AG04449 (cell line): ENCODE measurements at regions not wholly inside any gene's neighbourhood (a gene's known extent, or its start where the extent isn't known, plus 50 kb on each side); places are given as distances from the start of the nearest gene placed in this dataset.

ENCODE experiments used
- CTCF ChIA-PET: fragments of 350-600 bp; formaldehyde crosslinking; extraction: SDS; loops from one replicate; lab custom pipeline; 2021; ENCODE audit warnings: antibody characterized with exemption; lab: Yijun Ruan, JAX
- POLR2A ChIA-PET: fragments of 400-600, 350-600 bp; formaldehyde crosslinking; extraction: SDS; loops from one replicate; lab custom pipeline; 2020; ENCODE audit warnings: antibody characterized with exemption, inconsistent platforms; lab: Yijun Ruan, JAX
- DNase-seq: peaks from one replicate; pipeline ENCODE4 v3.0.0-alpha.2; 2010; ENCODE audit warnings: low read depth, low spot score
- H3K4me3 ChIP-seq: 2 replicates; pipeline ENCODE4 v1.5.1; 2011; ENCODE audit warnings: low read depth, mild to moderate bottlenecking, control low read depth, low read length
- TF ChIP-seq, protein P1 (sequence below): IDR thresholded peaks from one replicate; pipeline ENCODE4 v1.5.1; 2011; ENCODE audit warnings: mild to moderate bottlenecking, moderate library complexity, low read length, control low read depth, inconsistent platforms; ENCODE audit not compliant: insufficient read depth; ENCODE audit errors: missing control alignments

DNA sequence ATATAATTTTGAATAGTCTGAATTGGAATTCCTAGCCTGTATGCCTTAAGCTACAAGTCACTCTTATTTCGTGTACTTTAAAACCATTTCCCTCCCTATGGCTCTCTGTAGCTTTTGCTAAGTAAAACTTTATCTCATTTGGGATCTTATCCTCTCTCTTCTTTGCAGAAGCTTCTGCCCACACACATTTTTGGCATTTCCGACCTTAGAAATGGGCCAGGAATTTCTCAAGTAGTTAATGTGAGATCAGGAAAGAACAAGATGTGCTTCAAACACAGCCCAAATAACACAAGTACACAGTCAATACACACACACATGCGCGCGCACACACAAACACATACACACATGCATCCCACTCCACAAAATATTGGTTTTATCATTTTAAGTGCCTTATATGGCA lies 931.0 kb upstream of the MIR17HG start:
- POLR2A ChIA-PET, result interaction anchor here (1.5 kb wide), 1 partner anchor 29 kb away, joined by 5 read pairs; no protein-coding TSS in a partner anchor
- H3K4me3 ChIP-seq, result no peak overlapping the region
- peak; percentile 51 for DNase-seq
- TF ChIP-seq, protein P1, sequence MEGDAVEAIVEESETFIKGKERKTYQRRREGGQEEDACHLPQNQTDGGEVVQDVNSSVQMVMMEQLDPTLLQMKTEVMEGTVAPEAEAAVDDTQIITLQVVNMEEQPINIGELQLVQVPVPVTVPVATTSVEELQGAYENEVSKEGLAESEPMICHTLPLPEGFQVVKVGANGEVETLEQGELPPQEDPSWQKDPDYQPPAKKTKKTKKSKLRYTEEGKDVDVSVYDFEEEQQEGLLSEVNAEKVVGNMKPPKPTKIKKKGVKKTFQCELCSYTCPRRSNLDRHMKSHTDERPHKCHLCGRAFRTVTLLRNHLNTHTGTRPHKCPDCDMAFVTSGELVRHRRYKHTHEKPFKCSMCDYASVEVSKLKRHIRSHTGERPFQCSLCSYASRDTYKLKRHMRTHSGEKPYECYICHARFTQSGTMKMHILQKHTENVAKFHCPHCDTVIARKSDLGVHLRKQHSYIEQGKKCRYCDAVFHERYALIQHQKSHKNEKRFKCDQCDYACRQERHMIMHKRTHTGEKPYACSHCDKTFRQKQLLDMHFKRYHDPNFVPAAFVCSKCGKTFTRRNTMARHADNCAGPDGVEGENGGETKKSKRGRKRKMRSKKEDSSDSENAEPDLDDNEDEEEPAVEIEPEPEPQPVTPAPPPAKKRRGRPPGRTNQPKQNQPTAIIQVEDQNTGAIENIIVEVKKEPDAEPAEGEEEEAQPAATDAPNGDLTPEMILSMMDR, result no peak
- CTCF ChIA-PET, result no interaction called here

DNA sequence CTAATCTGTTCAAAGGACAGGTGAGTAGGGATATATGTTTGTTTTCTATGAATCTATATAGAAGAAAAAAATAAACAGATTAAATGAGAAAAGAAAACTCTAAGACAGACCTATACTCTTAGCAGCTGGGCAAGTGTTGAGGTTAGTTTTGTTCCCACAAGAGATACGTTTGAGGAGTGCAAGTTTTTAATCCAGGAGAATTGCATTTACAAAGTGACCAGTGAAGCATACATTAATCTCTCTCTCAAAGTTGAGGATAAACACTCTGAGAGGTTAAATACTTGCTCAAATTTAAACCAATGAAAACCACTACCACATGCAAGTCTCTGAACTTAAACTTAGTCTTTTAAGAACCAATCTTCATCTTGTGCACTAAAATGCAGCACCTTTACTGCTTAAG lies 930.5 kb upstream of the MIR17HG start:
- TF ChIP-seq, protein P1, result no peak
- POLR2A ChIA-PET, result interaction anchor here (1.5 kb wide), 1 partner anchor 28 kb away, joined by 5 read pairs; no protein-coding TSS in a partner anchor
- DNase-seq, result no peak
- CTCF ChIA-PET, result no interaction called here
- no peak overlapping the region for H3K4me3 ChIP-seq

GRCh38 chr13:90420683-90421082 lies 926.8 kb upstream of the MIR17HG start:
- no peak overlapping the region for H3K4me3 ChIP-seq
- DNase-seq, result no peak
- POLR2A ChIA-PET, result no interaction called here
- TF ChIP-seq, protein P1, result peak; percentile 4
- CTCF ChIA-PET, result interaction anchor here (2.1 kb wide), 1 partner anchor 16 kb away, joined by 6 read pairs; no protein-coding TSS in a partner anchor

DNA sequence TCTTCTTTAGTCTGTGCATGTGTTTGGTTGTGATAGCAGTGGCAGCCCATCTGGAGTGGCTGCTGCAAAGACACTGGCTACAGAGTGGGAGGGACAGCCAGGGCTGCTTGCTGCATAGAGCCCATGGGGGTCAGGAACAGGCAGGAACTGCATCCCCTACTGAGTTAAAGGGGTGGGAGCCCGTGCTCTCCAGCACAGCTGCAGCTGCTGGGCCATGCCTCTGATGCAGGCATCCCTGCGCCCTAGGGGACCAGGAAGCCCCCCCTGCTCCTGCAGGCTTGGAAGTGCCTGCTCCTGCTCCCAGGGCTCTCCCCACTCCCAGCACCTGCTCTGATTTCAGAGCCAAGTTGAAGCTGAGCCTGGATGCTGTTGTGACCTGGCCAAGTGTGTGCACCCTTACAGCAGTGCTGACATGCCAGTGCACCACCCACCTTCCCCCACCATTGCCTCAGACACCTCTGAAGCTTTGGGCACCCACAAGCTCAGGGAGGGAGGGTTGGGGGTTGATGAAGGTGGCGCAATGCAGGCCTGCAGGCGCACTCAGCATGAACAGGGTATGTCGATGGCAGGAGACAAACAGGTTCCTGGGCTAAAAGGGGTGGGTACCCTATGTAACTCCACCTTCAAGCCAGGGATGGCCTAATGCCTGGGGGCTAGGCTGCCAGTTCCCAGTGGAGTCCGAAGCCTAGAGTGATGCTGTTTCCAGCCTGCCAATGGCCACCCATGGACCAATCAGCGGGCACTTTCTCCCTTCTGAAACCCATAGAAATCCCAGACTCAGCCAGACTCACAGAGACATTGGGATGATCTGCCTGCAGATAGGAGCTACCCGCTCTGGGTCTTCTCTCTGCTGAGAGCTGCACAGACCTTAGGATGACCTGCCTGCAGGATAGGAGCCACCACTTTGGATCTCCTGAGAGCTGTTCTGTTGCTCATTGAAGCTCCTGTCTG lies 919.9 kb upstream of the MIR17HG start:
- H3K4me3 ChIP-seq, result no peak overlapping the region
- TF ChIP-seq, protein P1, result no peak
- ChIA-PET CTCF (no interaction called here), POLR2A (no interaction called here)
- DNase-seq, result no peak

DNA sequence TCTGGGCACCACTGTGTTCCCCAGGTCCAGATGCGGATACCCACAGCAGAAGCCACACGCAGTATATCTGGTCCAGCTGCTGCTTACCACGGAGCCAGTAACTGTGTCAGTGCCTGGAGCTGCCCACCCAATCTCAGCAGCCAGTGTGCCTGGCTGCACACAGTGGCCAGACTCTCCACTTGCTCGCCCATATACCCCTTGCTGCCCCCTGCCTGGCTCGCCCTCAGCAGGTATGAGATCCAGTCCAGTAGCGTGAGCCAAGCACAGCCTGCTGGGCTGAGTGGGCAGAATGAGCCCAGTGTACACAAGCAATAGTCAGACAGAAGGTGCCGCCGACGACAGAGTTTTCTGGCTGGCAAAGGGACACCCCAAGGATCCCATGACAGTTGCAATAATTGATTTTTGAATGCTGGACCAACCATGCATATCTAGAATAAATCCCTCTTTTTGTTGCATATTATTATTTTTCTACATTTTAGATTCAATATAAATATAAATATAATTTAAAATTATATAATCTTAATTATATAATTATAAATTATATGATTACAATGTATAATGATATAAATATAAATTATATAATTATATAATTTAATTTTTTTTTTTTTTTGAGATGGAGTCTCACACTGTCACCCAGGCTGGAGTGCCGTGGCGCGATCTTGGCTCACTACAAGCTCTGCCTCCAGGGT lies 918.8 kb upstream of the MIR17HG start:
- TF ChIP-seq, protein P1, result no peak
- ChIA-PET CTCF (no interaction called here), POLR2A (no interaction called here)
- no peak overlapping the region for H3K4me3 ChIP-seq
- DNase-seq, result no peak

- CTCF ChIA-PET, result no interaction called here
- H3K4me3 ChIP-seq, result no peak overlapping the region
- TF ChIP-seq, protein P1, result no peak
- DNase-seq, result no peak
- POLR2A ChIA-PET, result no interaction called here
These were observed 917.4 kb upstream of the MIR17HG start for GRCh38 chr13:90430127-90430526.
